ENCODE measurements at regions not wholly inside any gene's neighbourhood (a gene's known extent, or its start where the extent isn't known, plus 50 kb on each side); places are given as distances from the start of the nearest gene placed in this dataset.

DNA sequence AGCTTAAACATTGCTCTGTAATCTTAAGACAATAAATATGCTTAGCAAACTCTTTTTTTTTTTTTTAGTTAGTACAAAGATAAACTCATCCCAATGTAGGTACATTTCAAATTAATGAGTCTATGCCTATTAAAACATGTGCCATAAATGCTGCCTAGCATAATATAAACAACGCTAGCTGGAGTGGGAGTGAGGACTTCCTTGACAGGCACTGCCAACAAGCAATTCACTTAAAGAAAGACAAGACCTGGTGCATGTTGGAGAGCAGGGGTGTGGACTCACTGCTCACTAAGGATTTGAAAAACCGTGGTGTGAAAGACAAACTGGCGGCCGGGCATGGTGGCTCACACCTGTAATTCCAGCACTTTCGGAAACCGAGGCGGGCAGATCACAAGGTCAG is 187.2 kb upstream of the RGS6 start:
- no peak for TF ChIP-seq POLR2A (IDR thresholded peaks at IDR 0.05; ENCODE audit: low read length)
- TF ChIP-seq GATA1 (IDR thresholded peaks at IDR 0.05; ENCODE audit: low read depth, low read length): no peak

Data from erythroblast (primary cell).